CD14-positive monocyte (primary cell): ENCODE measurements at regions not wholly inside any gene's neighbourhood (a gene's known extent, or its start where the extent isn't known, plus 50 kb on each side); places are given as distances from the start of the nearest gene placed in this dataset.

ENCODE experiments used
- DNase-seq, 3 donors: peaks; one replicate each; pipeline ENCODE4 v3.0.0-alpha.2; 2011 to 2022
- H2AFZ ChIP-seq: 2 replicates; pipeline ENCODE4 v1.6.0; 2012; ENCODE audit warnings: mild to moderate bottlenecking, low read depth, low read length, inconsistent platforms; ENCODE audit not compliant: insufficient read depth, poor library complexity, severe bottlenecking
- H3K27ac ChIP-seq, 2 donors: 1 replicate in 1 of 2; 2 replicates in 1 of 2; pipeline ENCODE4 v1.5.1; 2012 to 2013; ENCODE audit warnings: low read length in 2 of 2, control low read depth in 1 of 2, inconsistent platforms in 1 of 2, low read depth in 1 of 2, mild to moderate bottlenecking in 1 of 2
- H3K27me3 ChIP-seq, 2 donors: one replicate each; pipeline versions ENCODE4 v1.6.0 to v1.6.1; 2011 to 2013; ENCODE audit warnings: low read length in 2 of 2; ENCODE audit not compliant: control insufficient read depth in 2 of 2, insufficient read depth in 2 of 2
- H3K36me3 ChIP-seq, 2 donors: replicated peaks in 1 of 2; 1 replicate in 1 of 2; 2 replicates in 1 of 2; pipeline versions ENCODE4 v1.5.1 to v1.6.1; 2012 to 2013; ENCODE audit warnings: low read length in 2 of 2, control low read depth in 1 of 2, inconsistent platforms in 1 of 2, mild to moderate bottlenecking in 1 of 2; ENCODE audit not compliant: insufficient read depth in 2 of 2, control insufficient read depth in 1 of 2
- H3K4me1 ChIP-seq, 2 donors: 1 replicate in 1 of 2; 2 replicates in 1 of 2; pipeline versions ENCODE4 v1.5.1 to v1.6.1; 2012 to 2013; ENCODE audit warnings: low read length in 2 of 2, control low read depth in 1 of 2, inconsistent platforms in 1 of 2, mild to moderate bottlenecking in 1 of 2, moderate library complexity in 1 of 2; ENCODE audit not compliant: insufficient read depth in 2 of 2, control insufficient read depth in 1 of 2
- H3K4me2 ChIP-seq: replicated peaks from 2 replicates; pipeline ENCODE3; 2012; ENCODE audit warnings: low read length, moderate library complexity, mild to moderate bottlenecking; ENCODE audit not compliant: poor library complexity, severe bottlenecking; ENCODE audit errors: extremely low read depth
- H3K4me3 ChIP-seq, 3 experiments: fragments of 200-600 bp in 1 of 3; sonication (generic) in 1 of 3; replicated peaks in 1 of 3; 1 replicate in 2 of 3; 2 replicates in 1 of 3; pipeline ENCODE4 v1.5.1; 2011 to 2013; ENCODE audit warnings: low read length in 3 of 3, mild to moderate bottlenecking in 3 of 3, control low read depth in 2 of 3, low read depth in 2 of 3, inconsistent platforms in 1 of 3, moderate library complexity in 1 of 3
- H3K79me2 ChIP-seq: 2 replicates; pipeline ENCODE4 v1.6.0; 2012; ENCODE audit warnings: mild to moderate bottlenecking, control low read depth, inconsistent platforms, low read length, moderate library complexity; ENCODE audit not compliant: insufficient read depth
- H3K9ac ChIP-seq: 2 replicates; pipeline ENCODE4 v1.6.0; 2017; ENCODE audit warnings: low read length, mild to moderate bottlenecking; ENCODE audit not compliant: insufficient read depth, poor library complexity, severe bottlenecking
- H3K9me3 ChIP-seq, 2 donors: replicated peaks in 1 of 2; 1 replicate in 1 of 2; 2 replicates in 1 of 2; pipeline versions ENCODE4 v1.5.1 to v1.6.1; 2012 to 2013; ENCODE audit warnings: low read length in 2 of 2, control low read depth in 1 of 2; ENCODE audit not compliant: control insufficient read depth in 1 of 2, insufficient read depth in 1 of 2
- H4K20me1 ChIP-seq: 2 replicates; pipeline ENCODE4 v1.6.0; 2012; ENCODE audit warnings: mild to moderate bottlenecking, low read length, control low read depth, moderate library complexity; ENCODE audit not compliant: insufficient read depth
- H3K27ac Mint-ChIP-seq, 7 donors: one replicate each; pipeline ENCODE4 v1.8.0; 2020; ENCODE audit warnings: mild to moderate bottlenecking in 7 of 7, mixed read lengths in 7 of 7, moderate library complexity in 6 of 7, inconsistent platforms in 2 of 7
- H3K27me3 Mint-ChIP-seq, 3 donors: one replicate each; pipeline ENCODE4 v1.8.0; 2021 to 2022; ENCODE audit warnings: low read depth in 3 of 3, mild to moderate bottlenecking in 3 of 3, mixed read lengths in 3 of 3, moderate library complexity in 3 of 3, inconsistent platforms in 1 of 3
- H3K36me3 Mint-ChIP-seq, 2 donors: one replicate each; pipeline ENCODE4 v1.8.0; 2020; ENCODE audit warnings: mixed read lengths in 2 of 2, inconsistent platforms in 1 of 2, mild to moderate bottlenecking in 1 of 2
- H3K4me1 Mint-ChIP-seq: one replicate; pipeline ENCODE4 v1.8.0; 2020; ENCODE audit warnings: mild to moderate bottlenecking, mixed read lengths
- H3K4me3 Mint-ChIP-seq, 2 donors: one replicate each; pipeline ENCODE4 v1.8.0; 2020; ENCODE audit warnings: mild to moderate bottlenecking in 2 of 2, mixed read lengths in 2 of 2, moderate library complexity in 1 of 2
- H3K9me3 Mint-ChIP-seq, 7 donors: one replicate each; pipeline ENCODE4 v1.8.0; 2020 to 2022; ENCODE audit warnings: mixed read lengths in 7 of 7, mild to moderate bottlenecking in 6 of 7, moderate library complexity in 6 of 7, inconsistent platforms in 2 of 7
- WGBS: methylation state at CpG from one replicate; pipeline ENCODE4 v1.1.5; 2013; ENCODE audit warnings: missing lambda C conversion rate; ENCODE audit not compliant: insufficient coverage; 5-methylcytosine and 5-hydroxymethylcytosine counted together
- intact Hi-C, 2 donors: fragments of 100-400 bp; cut with micrococcal nuclease; formaldehyde crosslinking; loops; one replicate each; pipeline versions ENCODE4 v1.15.0 to v1.15.1; 2023
- TF ChIP-seq, protein P1 (sequence below): fragments of 200-600 bp; IDR thresholded peaks from one replicate; pipeline ENCODE4 v1.8.0; 2022; ENCODE audit warnings: antibody characterized with exemption, mild to moderate bottlenecking

DNA sequence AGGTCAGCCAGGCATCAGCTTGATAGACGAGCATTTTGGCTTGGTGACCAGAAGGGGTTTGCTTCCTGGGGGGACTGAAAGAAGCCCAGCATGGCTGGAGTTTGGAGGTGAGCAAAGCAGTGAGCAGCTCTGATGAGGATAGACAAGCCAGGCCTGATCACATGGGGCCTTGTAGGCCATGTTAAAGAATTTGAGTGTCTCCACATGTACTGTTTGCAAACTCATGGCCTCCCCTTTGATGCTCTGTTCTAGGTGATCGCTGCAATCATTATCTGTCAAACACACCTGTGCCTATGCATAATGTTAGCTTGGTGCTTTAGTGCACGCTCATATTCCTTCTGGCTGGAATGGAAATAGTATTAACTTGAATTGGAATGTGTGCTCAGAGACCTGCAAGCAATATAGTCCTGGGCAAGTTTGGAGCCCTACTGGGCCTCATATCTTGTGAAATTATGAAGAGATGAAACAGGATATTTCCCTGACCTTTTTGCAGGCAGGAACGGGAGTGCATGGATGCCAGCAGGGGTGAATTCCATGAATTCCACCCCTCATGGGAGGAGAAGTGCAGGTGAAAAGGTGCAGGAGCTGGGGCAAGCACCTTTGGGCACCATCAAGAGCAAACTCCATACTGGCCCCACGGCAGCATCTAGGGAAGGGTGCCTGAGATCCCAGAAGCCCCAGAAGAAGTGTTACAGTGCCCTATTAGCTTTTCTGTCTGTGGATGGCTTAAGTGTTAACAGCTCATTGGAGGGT is 480.5 kb downstream of the EPM2A start:
- no peak for DNase-seq
- Histone ChIP-seq H3K4me1 (no peaks in the 10 kb centered on the region), H3K4me3 (no peak overlapping the region), H3K79me2 (no peaks in the 10 kb centered on the region), H3K9me3 (peaks cover 0 to 9% of the 10 kb centered on the region in 2 donors), H3K27me3 (no peaks in the 10 kb centered on the region), H3K27ac (no peak overlapping the region), H3K36me3 (no peaks in the 10 kb centered on the region), H3K4me2 (no peak overlapping the region), H2AFZ (no peak overlapping the region), H4K20me1 (no peaks in the 10 kb centered on the region), H3K9ac (no peak overlapping the region)
- TF ChIP-seq, protein P1, sequence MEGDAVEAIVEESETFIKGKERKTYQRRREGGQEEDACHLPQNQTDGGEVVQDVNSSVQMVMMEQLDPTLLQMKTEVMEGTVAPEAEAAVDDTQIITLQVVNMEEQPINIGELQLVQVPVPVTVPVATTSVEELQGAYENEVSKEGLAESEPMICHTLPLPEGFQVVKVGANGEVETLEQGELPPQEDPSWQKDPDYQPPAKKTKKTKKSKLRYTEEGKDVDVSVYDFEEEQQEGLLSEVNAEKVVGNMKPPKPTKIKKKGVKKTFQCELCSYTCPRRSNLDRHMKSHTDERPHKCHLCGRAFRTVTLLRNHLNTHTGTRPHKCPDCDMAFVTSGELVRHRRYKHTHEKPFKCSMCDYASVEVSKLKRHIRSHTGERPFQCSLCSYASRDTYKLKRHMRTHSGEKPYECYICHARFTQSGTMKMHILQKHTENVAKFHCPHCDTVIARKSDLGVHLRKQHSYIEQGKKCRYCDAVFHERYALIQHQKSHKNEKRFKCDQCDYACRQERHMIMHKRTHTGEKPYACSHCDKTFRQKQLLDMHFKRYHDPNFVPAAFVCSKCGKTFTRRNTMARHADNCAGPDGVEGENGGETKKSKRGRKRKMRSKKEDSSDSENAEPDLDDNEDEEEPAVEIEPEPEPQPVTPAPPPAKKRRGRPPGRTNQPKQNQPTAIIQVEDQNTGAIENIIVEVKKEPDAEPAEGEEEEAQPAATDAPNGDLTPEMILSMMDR = no peak
- Mint-ChIP-seq H3K9me3 (peaks cover 3 to 9% (median 5%) of the 10 kb centered on the region in 7 donors), H3K36me3 (no peaks in the 10 kb centered on the region), H3K27me3 (no peaks in the 10 kb centered on the region), H3K4me3 (no peak overlapping the region), H3K4me1 (no peaks in the 10 kb centered on the region), H3K27ac (no peak overlapping the region)
- intact Hi-C loops = no loop called here
- WGBS = 80% methylated on average over 4 of the region's 5 CpGs

DNA sequence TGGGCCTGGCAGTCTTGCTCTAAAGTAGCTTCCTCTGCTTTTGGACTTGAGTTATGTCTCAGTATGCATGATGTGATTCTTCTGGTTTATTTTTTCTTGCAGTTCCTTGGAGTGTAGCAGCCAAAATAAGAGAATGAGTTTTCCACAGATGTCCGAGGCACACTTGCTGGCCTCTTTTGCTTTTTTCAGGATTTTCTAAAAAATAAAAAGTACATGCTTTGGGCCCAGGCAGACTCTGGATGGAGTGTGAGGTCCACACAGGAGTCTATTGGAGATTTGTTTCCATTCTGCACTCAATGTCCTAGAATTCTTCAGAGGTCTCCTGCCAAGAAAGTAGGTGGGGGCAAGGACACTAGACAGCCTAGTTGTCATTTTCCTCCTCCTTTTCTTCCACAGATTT is 477.6 kb downstream of the EPM2A start:
- intact Hi-C loops = no loop called here
- Mint-ChIP-seq H3K36me3 (no peaks in the 10 kb centered on the region), H3K4me1 (no peaks in the 10 kb centered on the region), H3K4me3 (no peak overlapping the region), H3K9me3 (peaks cover 3 to 9% (median 5%) of the 10 kb centered on the region in 7 donors), H3K27me3 (no peaks in the 10 kb centered on the region), H3K27ac (no peak overlapping the region)
- DNase-seq = no peak
- no peaks in the 10 kb centered on the region for H4K20me1 ChIP-seq
- peaks cover 0 to 9% of the 10 kb centered on the region in 2 donors for H3K9me3 ChIP-seq
- TF ChIP-seq, protein P1 = no peak
- no peaks in the 10 kb centered on the region for H3K4me1 ChIP-seq
- WGBS = no CpG with 5 or more reads among the region's 1 CpG
- H3K4me3 ChIP-seq = no peak overlapping the region
- no peaks in the 10 kb centered on the region for H3K36me3 ChIP-seq
- H3K27me3 ChIP-seq = no peaks in the 10 kb centered on the region
- H3K27ac ChIP-seq = no peak overlapping the region
- H3K9ac ChIP-seq = no peak overlapping the region
- H3K79me2 ChIP-seq = no peaks in the 10 kb centered on the region
- no peak overlapping the region for H3K4me2 ChIP-seq
- H2AFZ ChIP-seq = no peak overlapping the region
